ENCODE measurements at regions not wholly inside any gene's neighbourhood (a gene's known extent, or its start where the extent isn't known, plus 50 kb on each side); places are given as distances from the start of the nearest gene placed in this dataset.

- DNase-seq (no peak), ATAC-seq (ENCODE audit: low read depth in 2 of 2) (no peak)
- Mint-ChIP-seq H3K27ac (no peak overlapping the region), H3K9me3 (no peaks in the 10 kb centered on the region), H3K4me1 (peaks cover 0 to 9% (median 4%) of the 10 kb centered on the region in 3 donors), H3K36me3 (peaks cover 0 to 15% of the 10 kb centered on the region in 2 donors), H3K27me3 (no peaks in the 10 kb centered on the region), H3K4me3 (no peak overlapping the region)
Observed at GRCh38 chr1:173280899-173281660, 73.9 kb upstream of the TNFSF4 start.

GRCh38 chr1:173285048-173285447, 77.9 kb upstream of the TNFSF4 start:
- H3K4me1 Mint-ChIP-seq = peaks cover 0 to 4% (median 0%) of the 10 kb centered on the region in 3 donors
- no peaks in the 10 kb centered on the region for H3K9me3 Mint-ChIP-seq
- ATAC-seq (ENCODE audit: low read depth in 2 of 2) (no peak), DNase-seq (no peak)
- no peaks in the 10 kb centered on the region for H3K27me3 Mint-ChIP-seq
- H3K36me3 Mint-ChIP-seq = peaks cover 0 to 10% of the 10 kb centered on the region in 2 donors
- no peak overlapping the region for H3K27ac Mint-ChIP-seq
- no peak overlapping the region for H3K4me3 Mint-ChIP-seq

GRCh38 chr1:173287785-173288184, 80.7 kb upstream of the TNFSF4 start:
- Mint-ChIP-seq H3K36me3 (peaks cover 0 to 22% of the 10 kb centered on the region in 2 donors), H3K27me3 (no peaks in the 10 kb centered on the region), H3K4me1 (peaks cover 0 to 8% (median 4%) of the 10 kb centered on the region in 3 donors), H3K9me3 (peaks cover 4 to 17% (median 9%) of the 10 kb centered on the region in 7 donors), H3K4me3 (no peak overlapping the region), H3K27ac (no peak overlapping the region)
- DNase-seq (no peak), ATAC-seq (ENCODE audit: low read depth in 2 of 2) (no peak)

DNA sequence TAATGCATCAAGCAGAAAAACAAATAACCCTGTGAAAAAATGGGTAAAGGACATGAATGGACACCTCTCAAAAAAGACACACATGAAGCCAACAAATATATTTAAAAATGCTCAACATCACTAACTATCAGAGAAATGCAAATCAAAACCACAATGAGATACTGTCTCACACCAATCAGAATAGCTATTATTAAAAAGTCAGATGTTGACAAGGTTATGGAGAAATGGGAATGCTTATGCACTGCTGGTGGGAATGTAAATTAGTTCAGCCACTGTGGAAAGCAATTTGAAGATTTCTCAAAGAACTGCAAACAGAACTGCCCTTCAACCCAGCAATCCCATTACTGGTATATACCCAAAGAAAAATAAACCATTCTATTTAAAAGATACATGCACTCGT, 86.6 kb upstream of the TNFSF4 start:
- H3K27me3 Mint-ChIP-seq = no peaks in the 10 kb centered on the region
- DNase-seq = no peak
- H3K27ac Mint-ChIP-seq = no peak overlapping the region
- H3K4me1 Mint-ChIP-seq = peaks cover 12 to 27% (median 19%) of the 10 kb centered on the region in 3 donors
- no peak for ATAC-seq (ENCODE audit: low read depth in 2 of 2)
- H3K9me3 Mint-ChIP-seq = peaks cover 5 to 17% (median 9%) of the 10 kb centered on the region in 7 donors
- H3K4me3 Mint-ChIP-seq = no peak overlapping the region
- peaks cover 0 to 14% of the 10 kb centered on the region in 2 donors for H3K36me3 Mint-ChIP-seq

- no peaks in the 10 kb centered on the region for H3K27me3 Mint-ChIP-seq
- peaks cover 12 to 27% (median 19%) of the 10 kb centered on the region in 3 donors for H3K4me1 Mint-ChIP-seq
- no peak for ATAC-seq (ENCODE audit: low read depth in 2 of 2)
- H3K9me3 Mint-ChIP-seq = peaks cover 5 to 17% (median 9%) of the 10 kb centered on the region in 7 donors
- DNase-seq = no peak
- H3K4me3 Mint-ChIP-seq = no peak overlapping the region
- peaks cover 0 to 14% of the 10 kb centered on the region in 2 donors for H3K36me3 Mint-ChIP-seq
- H3K27ac Mint-ChIP-seq = no peak overlapping the region
Observed at GRCh38 chr1:173294843-173295242, 87.7 kb upstream of the TNFSF4 start.

DNA sequence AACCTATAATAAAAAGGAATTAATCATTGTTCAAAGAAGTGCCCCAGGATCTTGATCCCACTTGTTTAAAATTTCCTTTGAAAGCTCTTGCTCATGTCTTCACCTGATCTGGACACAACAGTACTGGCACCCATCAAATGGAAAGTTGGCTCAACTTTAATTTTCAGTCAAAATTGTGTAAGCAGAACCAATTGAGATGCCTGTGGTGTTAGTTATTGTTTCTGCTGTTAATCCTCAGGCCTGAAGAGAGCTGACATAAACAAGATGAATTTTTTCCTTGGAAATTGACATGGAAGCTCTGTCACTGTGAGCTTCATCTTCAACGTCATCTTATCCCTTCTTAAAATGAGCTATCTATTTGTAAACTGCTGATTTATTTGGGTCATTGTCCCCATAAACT, 88.3 kb upstream of the TNFSF4 start:
- Mint-ChIP-seq H3K36me3 (peaks cover 0 to 14% of the 10 kb centered on the region in 2 donors), H3K27me3 (no peaks in the 10 kb centered on the region), H3K9me3 (peaks cover 5 to 17% (median 9%) of the 10 kb centered on the region in 7 donors), H3K4me3 (no peak overlapping the region), H3K4me1 (peaks cover 12 to 27% (median 21%) of the 10 kb centered on the region in 3 donors), H3K27ac (no peak overlapping the region)
- ATAC-seq (ENCODE audit: low read depth in 2 of 2) (no peak), DNase-seq (no peak)

GRCh38 chr1:173295995-173296394, 88.9 kb upstream of the TNFSF4 start:
- no peak overlapping the region for H3K27ac Mint-ChIP-seq

GRCh38 chr1:173297798-173298391, 90.8 kb upstream of the TNFSF4 start:
- H3K4me3 Mint-ChIP-seq = peak overlapping the region in 2 of 8 donors; percentile 2 to 68
- DNase-seq (no peak), ATAC-seq (ENCODE audit: low read depth in 2 of 2) (peak; percentile 23 to 25)
- peak overlapping the region in 4 of 6 donors; percentile 12 to 84 (median 48) for H3K27ac Mint-ChIP-seq
- H3K36me3 Mint-ChIP-seq = no peaks in the 10 kb centered on the region
- peaks cover 12 to 21% (median 19%) of the 10 kb centered on the region in 3 donors for H3K4me1 Mint-ChIP-seq
- H3K27me3 Mint-ChIP-seq = no peaks in the 10 kb centered on the region
- H3K9me3 Mint-ChIP-seq = peaks cover 0 to 4% (median 0%) of the 10 kb centered on the region in 7 donors

More at GRCh38 chr1:173295995-173296394, 88.9 kb upstream of the TNFSF4 start:
- ATAC-seq (ENCODE audit: low read depth in 2 of 2) (no peak), DNase-seq (no peak)
- no peaks in the 10 kb centered on the region for H3K27me3 Mint-ChIP-seq
- peaks cover 5 to 15% (median 9%) of the 10 kb centered on the region in 7 donors for H3K9me3 Mint-ChIP-seq
- peaks cover 12 to 27% (median 21%) of the 10 kb centered on the region in 3 donors for H3K4me1 Mint-ChIP-seq
- peaks cover 0 to 14% of the 10 kb centered on the region in 2 donors for H3K36me3 Mint-ChIP-seq
- H3K4me3 Mint-ChIP-seq = no peak overlapping the region

DNA sequence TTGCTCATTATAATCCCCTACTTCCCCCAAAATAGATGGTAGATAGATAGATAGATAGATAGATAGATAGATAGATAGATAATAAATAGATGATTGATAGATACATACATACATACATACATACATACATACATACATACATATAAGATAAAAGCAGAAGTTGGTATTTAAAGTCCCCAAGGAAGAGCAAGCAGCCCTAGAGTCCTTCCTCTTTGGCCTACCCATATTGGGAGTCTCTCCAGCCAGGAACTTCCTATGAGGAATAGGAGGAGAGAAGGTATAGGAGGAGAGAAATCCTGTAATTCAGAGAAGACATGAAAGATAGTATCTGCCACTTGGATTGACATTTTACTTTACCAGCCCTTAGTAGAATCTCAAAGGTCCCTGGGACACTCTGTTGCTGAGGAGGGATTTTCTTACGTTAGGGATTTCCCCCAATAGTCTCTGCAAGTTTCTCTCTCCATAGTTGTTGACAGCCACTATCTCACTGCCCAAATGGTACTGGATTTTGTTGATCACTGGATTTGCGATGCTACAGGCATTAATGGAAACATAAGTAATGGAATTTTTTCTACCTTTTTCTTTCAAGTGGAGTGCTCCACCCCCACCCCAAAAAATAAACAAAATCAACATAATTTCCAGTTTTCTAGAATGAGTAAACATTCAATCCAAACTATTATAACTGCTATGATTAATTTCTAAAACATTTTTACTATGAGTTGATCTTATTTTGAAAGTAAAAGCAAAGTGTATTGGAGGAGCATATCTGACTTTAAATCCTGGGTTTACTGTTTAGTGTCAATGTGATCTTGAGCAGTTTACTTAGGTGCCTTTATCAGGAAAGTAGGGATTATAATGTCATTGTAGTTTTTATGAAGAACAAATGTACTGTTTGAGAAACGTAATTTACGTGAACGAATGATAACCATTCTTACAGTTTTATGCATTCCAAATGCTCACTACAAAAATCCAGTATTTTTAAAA, 93.2 kb upstream of the TNFSF4 start:
- DNase-seq (no peak), ATAC-seq (ENCODE audit: low read depth in 2 of 2) (no peak)
- Mint-ChIP-seq H3K27ac (peak overlapping the region in 2 of 6 donors; percentile 35 to 63), H3K27me3 (no peaks in the 10 kb centered on the region), H3K9me3 (peaks cover 0 to 6% (median 3%) of the 10 kb centered on the region in 7 donors), H3K36me3 (peaks cover 0 to 7% of the 10 kb centered on the region in 2 donors), H3K4me3 (no peak overlapping the region), H3K4me1 (peaks cover 12 to 21% (median 19%) of the 10 kb centered on the region in 3 donors)

GRCh38 chr1:173301507-173301906, 94.4 kb upstream of the TNFSF4 start:
- no peak overlapping the region for H3K4me3 Mint-ChIP-seq
- H3K27me3 Mint-ChIP-seq = no peaks in the 10 kb centered on the region
- peaks cover 12 to 21% (median 19%) of the 10 kb centered on the region in 3 donors for H3K4me1 Mint-ChIP-seq
- ATAC-seq (ENCODE audit: low read depth in 2 of 2) = no peak
- peak overlapping the region in 2 of 6 donors; percentile 22 to 28 for H3K27ac Mint-ChIP-seq
- DNase-seq = no peak
- H3K9me3 Mint-ChIP-seq = peaks cover 0 to 12% (median 4%) of the 10 kb centered on the region in 7 donors
- H3K36me3 Mint-ChIP-seq = peaks cover 4 to 7% of the 10 kb centered on the region in 2 donors

- DNase-seq = no peak
- no peaks in the 10 kb centered on the region for H3K27me3 Mint-ChIP-seq
- no peak for ATAC-seq (ENCODE audit: low read depth in 2 of 2)
- H3K27ac Mint-ChIP-seq = no peak overlapping the region
- H3K4me3 Mint-ChIP-seq = no peak overlapping the region
- H3K36me3 Mint-ChIP-seq = peaks cover 4 to 7% of the 10 kb centered on the region in 2 donors
- H3K4me1 Mint-ChIP-seq = peaks cover 11 to 15% (median 13%) of the 10 kb centered on the region in 3 donors
- H3K9me3 Mint-ChIP-seq = peaks cover 0 to 15% (median 5%) of the 10 kb centered on the region in 7 donors
Observed at GRCh38 chr1:173302366-173302765, 95.2 kb upstream of the TNFSF4 start.

- ATAC-seq (ENCODE audit: low read depth in 2 of 2) (no peak), DNase-seq (no peak)
- Mint-ChIP-seq H3K27ac (no peak overlapping the region), H3K9me3 (peaks cover 2 to 17% (median 8%) of the 10 kb centered on the region in 7 donors), H3K36me3 (peaks cover 4 to 7% of the 10 kb centered on the region in 2 donors), H3K27me3 (no peaks in the 10 kb centered on the region), H3K4me1 (peaks cover 4 to 8% (median 5%) of the 10 kb centered on the region in 3 donors), H3K4me3 (no peak overlapping the region)
Observed at GRCh38 chr1:173302890-173303829, 96.0 kb upstream of the TNFSF4 start.

All from naive B cell (primary cell).